Cardiac fibroblast (primary cell): ENCODE measurements at regions not wholly inside any gene's neighbourhood (a gene's known extent, or its start where the extent isn't known, plus 50 kb on each side); places are given as distances from the start of the nearest gene placed in this dataset.

Experiments
- DNase-seq, 2 donors: peaks; one replicate each; pipeline versions ENCODE4 v3.0.0 to v3.0.0-alpha.2; 2010; ENCODE audit warnings: low read depth in 2 of 2
- H3K4me3 ChIP-seq, 2 donors: replicated peaks in 1 of 2; 1 replicate in 1 of 2; 2 replicates in 1 of 2; pipeline ENCODE4 v1.5.1; 2011; ENCODE audit warnings: low read depth in 2 of 2, low read length in 2 of 2, mild to moderate bottlenecking in 2 of 2, moderate library complexity in 1 of 2
- TF ChIP-seq, protein P1 (sequence below): IDR thresholded peaks from one replicate; pipeline ENCODE4 v1.5.1; 2011; ENCODE audit warnings: low read depth, mild to moderate bottlenecking, low read length, inconsistent platforms

DNA sequence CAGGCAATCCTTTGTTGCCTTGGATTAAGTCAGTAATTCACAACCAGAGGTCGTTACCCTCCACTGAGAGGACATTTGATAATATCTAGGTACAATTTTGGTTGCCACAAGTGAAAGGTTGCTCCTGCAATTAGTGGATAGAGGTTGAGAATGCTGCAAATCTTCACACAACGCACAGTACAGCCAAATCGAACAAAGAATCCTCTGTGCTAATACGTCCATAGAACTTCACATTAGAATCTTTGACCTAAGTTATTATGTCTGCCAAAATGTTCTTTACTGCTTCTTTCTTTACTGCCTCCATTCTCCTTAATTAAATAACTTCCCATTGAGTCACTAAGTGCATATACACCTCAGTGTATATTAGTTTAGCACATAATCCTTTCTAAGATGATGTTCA is 879.5 kb downstream of the TRIB2 start:
- H3K4me3 ChIP-seq: no peak overlapping the region
- TF ChIP-seq, protein P1, sequence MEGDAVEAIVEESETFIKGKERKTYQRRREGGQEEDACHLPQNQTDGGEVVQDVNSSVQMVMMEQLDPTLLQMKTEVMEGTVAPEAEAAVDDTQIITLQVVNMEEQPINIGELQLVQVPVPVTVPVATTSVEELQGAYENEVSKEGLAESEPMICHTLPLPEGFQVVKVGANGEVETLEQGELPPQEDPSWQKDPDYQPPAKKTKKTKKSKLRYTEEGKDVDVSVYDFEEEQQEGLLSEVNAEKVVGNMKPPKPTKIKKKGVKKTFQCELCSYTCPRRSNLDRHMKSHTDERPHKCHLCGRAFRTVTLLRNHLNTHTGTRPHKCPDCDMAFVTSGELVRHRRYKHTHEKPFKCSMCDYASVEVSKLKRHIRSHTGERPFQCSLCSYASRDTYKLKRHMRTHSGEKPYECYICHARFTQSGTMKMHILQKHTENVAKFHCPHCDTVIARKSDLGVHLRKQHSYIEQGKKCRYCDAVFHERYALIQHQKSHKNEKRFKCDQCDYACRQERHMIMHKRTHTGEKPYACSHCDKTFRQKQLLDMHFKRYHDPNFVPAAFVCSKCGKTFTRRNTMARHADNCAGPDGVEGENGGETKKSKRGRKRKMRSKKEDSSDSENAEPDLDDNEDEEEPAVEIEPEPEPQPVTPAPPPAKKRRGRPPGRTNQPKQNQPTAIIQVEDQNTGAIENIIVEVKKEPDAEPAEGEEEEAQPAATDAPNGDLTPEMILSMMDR: no peak
- DNase-seq: no peak

DNA sequence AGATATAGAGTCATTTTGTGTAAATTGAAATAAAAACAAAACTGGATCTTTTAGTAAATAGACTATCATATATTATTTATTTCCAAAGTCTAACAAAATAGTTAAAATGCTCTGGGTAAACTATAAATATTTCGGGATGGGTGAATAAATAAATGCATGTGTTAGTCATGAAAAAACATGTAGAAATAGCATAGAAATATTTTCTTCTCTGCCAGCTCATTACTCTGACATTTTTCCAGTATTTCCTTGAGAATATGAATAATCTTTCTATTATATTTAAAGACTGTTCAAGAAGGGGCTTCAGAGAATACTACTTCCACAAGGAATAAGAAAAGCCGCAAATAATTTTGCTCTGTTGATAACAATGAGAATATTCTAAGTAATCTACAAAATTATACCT is 880.4 kb downstream of the TRIB2 start:
- peak in 1 of 2 donors; percentile 45 for DNase-seq
- TF ChIP-seq, protein P1: no peak
- no peak overlapping the region for H3K4me3 ChIP-seq

DNA sequence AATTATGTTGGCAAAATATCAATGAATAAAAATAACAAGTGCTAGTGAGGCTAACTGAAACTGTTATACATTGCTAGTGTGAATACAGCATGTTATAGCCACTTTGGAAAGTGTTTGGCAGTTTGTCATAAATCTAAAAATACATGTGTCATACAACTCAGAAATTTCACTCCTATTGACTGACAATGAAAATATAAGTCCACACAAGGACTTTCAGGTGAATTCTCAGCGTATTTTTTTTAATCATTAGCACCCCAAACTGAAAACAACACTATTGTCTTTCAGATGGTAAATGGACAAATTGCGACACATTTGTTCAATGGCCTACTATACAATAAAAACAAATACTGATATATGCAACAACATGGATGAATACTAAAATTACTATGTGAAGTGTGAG is 884.8 kb downstream of the TRIB2 start:
- TF ChIP-seq, protein P1: no peak
- no peak for DNase-seq
- H3K4me3 ChIP-seq: no peak overlapping the region

- peak in 1 of 2 donors; percentile 35 for DNase-seq
- TF ChIP-seq, protein P1: no peak
- no peak overlapping the region for H3K4me3 ChIP-seq
These were observed 888.4 kb downstream of the TRIB2 start for GRCh38 chr2:13604951-13605661.

DNA sequence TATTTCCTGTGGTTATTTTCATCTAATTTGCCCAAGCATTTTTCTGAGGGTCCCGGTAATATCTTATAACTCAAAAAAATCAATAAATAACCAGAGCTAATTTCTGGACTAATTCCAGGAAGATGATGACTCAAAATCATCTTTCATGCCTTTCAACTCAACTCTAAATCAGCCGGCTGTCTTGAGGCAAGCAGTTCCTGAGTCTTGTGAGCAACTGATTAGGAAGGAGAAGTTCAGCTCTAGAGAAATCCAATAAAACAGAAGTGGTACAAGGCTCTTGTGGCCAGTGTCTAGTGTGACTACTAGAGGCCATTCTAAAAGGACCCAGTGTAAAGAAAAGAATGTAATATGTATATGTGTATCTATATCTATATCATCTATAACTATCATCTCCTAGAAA is 890.4 kb downstream of the TRIB2 start:
- TF ChIP-seq, protein P1: no peak
- no peak for DNase-seq
- no peak overlapping the region for H3K4me3 ChIP-seq

DNA sequence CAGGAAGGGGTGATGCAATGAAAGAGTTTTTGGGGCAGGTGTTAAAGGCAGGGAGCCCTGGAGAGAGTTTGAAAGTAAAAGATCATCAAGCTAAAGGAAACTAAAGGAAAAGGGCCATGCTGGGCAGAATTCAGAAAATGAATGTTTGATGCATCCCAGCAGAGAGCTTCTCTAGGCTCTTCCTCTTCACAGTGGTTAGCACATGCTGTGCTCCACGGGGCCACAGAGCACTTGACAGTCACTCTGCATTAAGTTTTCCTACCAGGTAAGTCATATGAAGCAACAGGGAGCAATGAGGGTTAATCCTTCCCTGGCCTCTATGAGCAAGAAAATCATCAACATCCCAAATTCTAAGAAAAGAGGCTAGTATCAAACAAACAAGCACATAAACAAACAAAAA is 895.2 kb downstream of the TRIB2 start:
- no peak overlapping the region for H3K4me3 ChIP-seq
- DNase-seq: no peak
- TF ChIP-seq, protein P1: no peak

DNA sequence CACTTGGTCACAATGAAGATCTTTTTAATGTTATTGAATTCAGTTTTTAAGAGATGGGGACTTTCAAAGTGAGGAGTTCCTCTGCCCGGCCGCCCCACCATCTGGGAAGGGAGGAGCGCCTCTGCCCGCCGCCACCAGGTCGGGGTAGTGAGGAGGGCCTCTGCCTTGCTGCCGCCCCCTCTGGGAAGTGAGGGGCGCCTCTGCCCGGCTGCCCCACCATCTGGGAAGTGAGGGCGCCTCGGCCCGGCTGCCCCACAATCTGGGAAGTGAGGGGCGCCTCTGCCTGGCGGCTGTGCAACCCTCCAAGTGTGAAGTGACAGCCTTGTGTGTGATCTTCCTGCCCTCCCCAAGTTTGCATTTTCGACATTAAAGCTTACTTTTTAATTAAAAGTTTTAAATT is 899.3 kb downstream of the TRIB2 start:
- no peak for DNase-seq
- TF ChIP-seq, protein P1: no peak

More for the DNA sequence above, 899.3 kb downstream of the TRIB2 start:
- no peak overlapping the region for H3K4me3 ChIP-seq
